Thyroid gland (tissue), 4 donors: ENCODE measurements at regions not wholly inside any gene's neighbourhood (a gene's known extent, or its start where the extent isn't known, plus 50 kb on each side); places are given as distances from the start of the nearest gene placed in this dataset.

ENCODE experiments used
- DNase-seq, 2 donors: peaks; one replicate each; pipeline ENCODE4 v3.0.0-alpha.2; 2019
- H3K27ac ChIP-seq, 3 donors: fragments of 200-600 bp; sonication (generic); 1 replicate in 2 of 3; 2 replicates in 1 of 3; pipeline ENCODE4 v1.5.1; 2016 to 2019; ENCODE audit warnings: mild to moderate bottlenecking in 1 of 3, moderate library complexity in 1 of 3
- H3K27me3 ChIP-seq: fragments of 200-600 bp; sonication (generic); one replicate; pipeline ENCODE4 v1.5.1; 2019
- H3K36me3 ChIP-seq, 2 donors: fragments of 200-600 bp; sonication (generic); one replicate each; pipeline ENCODE4 v1.5.1; 2016 to 2019
- H3K4me1 ChIP-seq, 2 donors: fragments of 200-600 bp; sonication (generic); one replicate each; pipeline ENCODE4 v1.5.1; 2017 to 2019
- H3K4me3 ChIP-seq, 3 donors: fragments of 200-600 bp; sonication (generic); replicated peaks in 1 of 3; 1 replicate in 2 of 3; 2 replicates in 1 of 3; pipeline ENCODE4 v1.5.1; 2016; ENCODE audit warnings: mild to moderate bottlenecking in 1 of 3
- H3K9me3 ChIP-seq: fragments of 200-600 bp; sonication (generic); one replicate; pipeline ENCODE4 v1.5.1; 2017
- CTCF ChIP-seq, 6 experiments: fragments of 200-600 bp in 3 of 6; fragments of 450-650 bp in 3 of 6; sonication (generic) in 3 of 6; IDR thresholded peaks; one replicate each; pipeline ENCODE4 v1.5.1; 2016 to 2019; ENCODE audit warnings: antibody characterized with exemption in 6 of 6, mild to moderate bottlenecking in 2 of 6, inconsistent platforms in 1 of 6, moderate library complexity in 1 of 6
- POLR2A ChIP-seq, 2 donors: fragments of 450-650 bp; IDR thresholded peaks; one replicate each; pipeline ENCODE4 v1.6.1; 2017; ENCODE audit warnings: antibody characterized with exemption in 2 of 2, mild to moderate bottlenecking in 2 of 2, moderate library complexity in 1 of 2
- WGBS, 2 donors: methylation state at CpG; one replicate each; pipeline ENCODE4 v1.1.5; 2017; 5-methylcytosine and 5-hydroxymethylcytosine counted together
- intact Hi-C: fragments of 100-400 bp; cut with DNase I; formaldehyde crosslinking; loops from one replicate; pipeline ENCODE4 v1.15.1; 2023

DNA sequence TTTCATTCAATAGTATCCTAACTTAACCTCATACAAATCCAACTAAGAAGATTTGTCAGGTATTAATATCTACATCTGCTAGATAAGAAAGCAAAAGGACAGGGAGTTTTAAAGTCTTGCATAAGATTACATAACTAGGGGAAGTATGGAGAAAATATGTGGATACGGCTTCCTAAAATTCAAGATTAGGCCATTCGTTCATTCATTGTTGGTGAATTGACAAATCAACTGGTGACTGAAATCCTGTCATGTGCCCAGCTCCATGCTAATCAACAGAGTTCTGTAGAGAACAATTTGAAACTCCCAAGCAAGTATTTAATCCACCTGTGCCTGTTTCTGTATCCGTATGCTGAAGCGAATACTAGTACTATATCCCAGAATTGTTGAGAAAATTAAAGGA is 260.9 kb upstream of the USP15 start:
- TF ChIP-seq CTCF (IDR thresholded peaks at IDR 0.05), result no peak
- TF ChIP-seq POLR2A (IDR thresholded peaks at IDR 0.05), result no peak
- WGBS, 2 donors, result 59 to 67% methylated on average over 4 of the region's 4 CpGs
- Histone ChIP-seq H3K9me3 (no peaks in the 10 kb centered on the region), H3K4me3 (no peak overlapping the region), H3K4me1 (no peaks in the 10 kb centered on the region), H3K36me3 (no peaks in the 10 kb centered on the region), H3K27ac (no peak overlapping the region), H3K27me3 (no peaks in the 10 kb centered on the region)
- intact Hi-C loops, result no loop called here
- no peak for DNase-seq

GRCh38 chr12:62001424-62001823 is 258.8 kb upstream of the USP15 start:
- H3K27me3 ChIP-seq, result no peaks in the 10 kb centered on the region
- H3K4me1 ChIP-seq, result no peaks in the 10 kb centered on the region
- intact Hi-C loops, result no loop called here
- no peaks in the 10 kb centered on the region for H3K36me3 ChIP-seq
- H3K4me3 ChIP-seq, result no peak overlapping the region
- TF ChIP-seq POLR2A (IDR thresholded peaks at IDR 0.05) (no peak), CTCF (IDR thresholded peaks at IDR 0.05) (no peak)
- no peak overlapping the region for H3K27ac ChIP-seq
- 90 to 96% methylated on average over 6 of the region's 6 CpGs for WGBS, 2 donors
- DNase-seq, result no peak
- H3K9me3 ChIP-seq, result no peaks in the 10 kb centered on the region

DNA sequence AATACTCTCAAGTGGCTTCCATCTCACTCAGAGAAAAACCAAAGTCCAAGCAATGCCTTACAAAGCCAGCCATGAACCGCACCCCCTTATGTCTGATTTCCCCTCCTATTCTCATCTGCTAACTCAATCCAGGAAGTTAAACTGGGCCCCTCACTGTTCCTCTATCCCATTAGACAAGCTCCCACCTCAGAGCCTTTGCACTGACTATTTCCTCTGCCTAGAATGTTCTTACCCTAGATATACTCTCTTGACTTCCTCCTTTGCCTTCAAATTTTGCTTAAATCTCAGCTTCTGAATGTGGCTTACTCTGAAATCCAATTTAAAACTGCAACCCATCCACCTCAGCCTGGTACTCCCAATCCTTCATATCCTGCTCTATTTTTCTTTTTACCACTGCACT is 257.0 kb upstream of the USP15 start:
- no peak for TF ChIP-seq CTCF (IDR thresholded peaks at IDR 0.05)
- no peak for TF ChIP-seq POLR2A (IDR thresholded peaks at IDR 0.05)
- no peaks in the 10 kb centered on the region for H3K36me3 ChIP-seq
- 93 to 95% methylated on average over 1 of the region's 1 CpG for WGBS, 2 donors

DNA sequence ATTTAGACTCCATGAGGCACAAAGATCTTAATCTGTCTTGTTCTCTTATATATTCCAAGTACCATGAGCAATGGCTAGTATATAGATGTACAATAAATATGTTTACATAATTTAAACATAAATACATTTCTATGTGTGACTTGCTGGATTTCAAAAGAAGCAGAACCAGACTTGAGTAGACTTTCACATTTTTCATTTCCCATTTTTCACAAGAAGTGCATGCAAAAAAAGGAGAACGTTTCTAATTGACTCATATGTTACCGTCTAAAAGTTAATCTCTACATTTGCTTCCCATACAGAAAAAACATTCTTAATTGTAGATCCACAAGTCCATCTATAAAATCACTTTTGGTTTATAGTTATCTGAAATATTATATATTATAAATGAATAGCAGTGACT is 256.5 kb upstream of the USP15 start:
- H3K27me3 ChIP-seq, result no peaks in the 10 kb centered on the region
- H3K36me3 ChIP-seq, result no peaks in the 10 kb centered on the region
- TF ChIP-seq POLR2A (IDR thresholded peaks at IDR 0.05) (no peak), CTCF (IDR thresholded peaks at IDR 0.05) (no peak)
- H3K9me3 ChIP-seq, result no peaks in the 10 kb centered on the region
- H3K4me1 ChIP-seq, result no peaks in the 10 kb centered on the region
- H3K27ac ChIP-seq, result no peak overlapping the region
- DNase-seq, result no peak
- intact Hi-C loops, result no loop called here
- 53 to 87% methylated on average over 2 of the region's 2 CpGs for WGBS, 2 donors
- no peak overlapping the region for H3K4me3 ChIP-seq

More for the DNA sequence above, 257.0 kb upstream of the USP15 start:
- Histone ChIP-seq H3K9me3 (no peaks in the 10 kb centered on the region), H3K4me1 (no peaks in the 10 kb centered on the region), H3K27me3 (no peaks in the 10 kb centered on the region), H3K4me3 (no peak overlapping the region), H3K27ac (no peak overlapping the region)
- intact Hi-C loops, result no loop called here
- DNase-seq, result no peak

DNA sequence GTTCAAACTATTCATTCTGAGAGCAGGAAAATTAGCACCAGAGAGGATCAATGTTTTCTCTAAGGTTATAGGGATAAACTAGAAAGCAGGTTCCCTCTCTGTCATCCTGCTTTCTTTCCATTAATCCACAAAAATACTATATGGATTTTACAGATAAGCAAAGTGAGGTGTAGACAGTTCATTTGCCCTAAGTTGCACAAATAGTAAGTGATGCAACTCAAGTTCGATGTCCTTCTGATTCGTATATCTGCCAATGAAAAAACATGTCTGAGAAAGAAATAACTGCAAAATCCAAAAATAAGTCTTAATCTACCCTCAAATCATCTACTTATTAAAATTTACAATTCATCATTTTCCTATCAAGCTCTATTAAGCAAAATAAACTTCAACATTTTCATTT is 254.6 kb upstream of the USP15 start:
- H3K36me3 ChIP-seq, result no peaks in the 10 kb centered on the region
- no peak overlapping the region for H3K4me3 ChIP-seq
- no peak for DNase-seq
- 84 to 86% methylated on average over 2 of the region's 2 CpGs for WGBS, 2 donors
- H3K4me1 ChIP-seq, result no peaks in the 10 kb centered on the region
- H3K9me3 ChIP-seq, result no peaks in the 10 kb centered on the region
- no peaks in the 10 kb centered on the region for H3K27me3 ChIP-seq
- intact Hi-C loops, result no loop called here
- no peak overlapping the region for H3K27ac ChIP-seq
- TF ChIP-seq CTCF (IDR thresholded peaks at IDR 0.05), result no peak
- TF ChIP-seq POLR2A (IDR thresholded peaks at IDR 0.05), result no peak
